Activated naive CD8-positive, alpha-beta T cell treated with anti-CD3 and anti-CD28 coated beads for 36 hours (primary cell): ENCODE measurements at regions not wholly inside any gene's neighbourhood (a gene's known extent, or its start where the extent isn't known, plus 50 kb on each side); places are given as distances from the start of the nearest gene placed in this dataset.

Experiments used
- DNase-seq: peaks from one replicate; pipeline ENCODE4 v3.0.0; 2021
- H3K27ac Mint-ChIP-seq: one replicate; pipeline ENCODE4 v1.8.0; 2022; ENCODE audit warnings: mild to moderate bottlenecking, moderate library complexity, mixed read lengths
- H3K27me3 Mint-ChIP-seq: one replicate; pipeline ENCODE4 v1.8.0; 2022; ENCODE audit warnings: mild to moderate bottlenecking, mixed read lengths
- H3K36me3 Mint-ChIP-seq: one replicate; pipeline ENCODE4 v1.8.0; 2021; ENCODE audit warnings: mild to moderate bottlenecking, mixed read lengths
- H3K4me1 Mint-ChIP-seq: one replicate; pipeline ENCODE4 v1.8.0; 2021; ENCODE audit warnings: mixed read lengths
- H3K4me3 Mint-ChIP-seq: one replicate; pipeline ENCODE4 v1.8.0; 2022; ENCODE audit warnings: mild to moderate bottlenecking, moderate library complexity, mixed read lengths
- H3K9me3 Mint-ChIP-seq: one replicate; pipeline ENCODE4 v1.8.0; 2022; ENCODE audit warnings: mixed read lengths

- Mint-ChIP-seq H3K9me3 (no peaks in the 10 kb centered on the region), H3K4me1 (no peaks in the 10 kb centered on the region), H3K36me3 (no peaks in the 10 kb centered on the region), H3K27me3 (no peaks in the 10 kb centered on the region), H3K4me3 (no peak overlapping the region), H3K27ac (no peak overlapping the region)
- DNase-seq: no peak
Observed at GRCh38 chr9:89878003-89878411, 273.2 kb downstream of the GADD45G start.

- DNase-seq: no peak
- Mint-ChIP-seq H3K36me3 (no peaks in the 10 kb centered on the region), H3K4me1 (no peaks in the 10 kb centered on the region), H3K4me3 (no peak overlapping the region), H3K27me3 (no peaks in the 10 kb centered on the region), H3K27ac (no peak overlapping the region), H3K9me3 (no peaks in the 10 kb centered on the region)
Observed at GRCh38 chr9:89878687-89879086, 273.9 kb downstream of the GADD45G start.

GRCh38 chr9:89879276-89879675, 274.5 kb downstream of the GADD45G start:
- Mint-ChIP-seq H3K9me3 (no peaks in the 10 kb centered on the region), H3K4me3 (no peak overlapping the region), H3K4me1 (no peaks in the 10 kb centered on the region), H3K27me3 (no peaks in the 10 kb centered on the region), H3K27ac (no peak overlapping the region), H3K36me3 (no peaks in the 10 kb centered on the region)
- no peak for DNase-seq

- no peaks in the 10 kb centered on the region for H3K36me3 Mint-ChIP-seq
- no peaks in the 10 kb centered on the region for H3K27me3 Mint-ChIP-seq
- no peak overlapping the region for H3K4me3 Mint-ChIP-seq
- no peak overlapping the region for H3K27ac Mint-ChIP-seq
- no peak for DNase-seq
- H3K4me1 Mint-ChIP-seq: no peaks in the 10 kb centered on the region
- H3K9me3 Mint-ChIP-seq: no peaks in the 10 kb centered on the region
Observed at GRCh38 chr9:89879701-89880100, 274.9 kb downstream of the GADD45G start.

GRCh38 chr9:89880161-89880560, 275.3 kb downstream of the GADD45G start:
- Mint-ChIP-seq H3K4me1 (no peaks in the 10 kb centered on the region), H3K27me3 (no peaks in the 10 kb centered on the region), H3K4me3 (no peak overlapping the region), H3K9me3 (no peaks in the 10 kb centered on the region), H3K36me3 (no peaks in the 10 kb centered on the region), H3K27ac (no peak overlapping the region)
- no peak for DNase-seq

GRCh38 chr9:89880721-89881120, 275.9 kb downstream of the GADD45G start:
- Mint-ChIP-seq H3K4me3 (no peak overlapping the region), H3K9me3 (no peaks in the 10 kb centered on the region), H3K36me3 (no peaks in the 10 kb centered on the region), H3K4me1 (no peaks in the 10 kb centered on the region), H3K27ac (no peak overlapping the region), H3K27me3 (no peaks in the 10 kb centered on the region)
- DNase-seq: no peak

GRCh38 chr9:89881431-89881830, 276.6 kb downstream of the GADD45G start:
- H3K4me1 Mint-ChIP-seq: no peaks in the 10 kb centered on the region
- no peaks in the 10 kb centered on the region for H3K9me3 Mint-ChIP-seq
- H3K4me3 Mint-ChIP-seq: no peak overlapping the region
- no peak for DNase-seq
- H3K27me3 Mint-ChIP-seq: no peaks in the 10 kb centered on the region
- no peak overlapping the region for H3K27ac Mint-ChIP-seq
- no peaks in the 10 kb centered on the region for H3K36me3 Mint-ChIP-seq

- H3K9me3 Mint-ChIP-seq: no peaks in the 10 kb centered on the region
- H3K4me3 Mint-ChIP-seq: no peak overlapping the region
- DNase-seq: no peak
- H3K27ac Mint-ChIP-seq: no peak overlapping the region
- H3K36me3 Mint-ChIP-seq: no peaks in the 10 kb centered on the region
- H3K27me3 Mint-ChIP-seq: no peaks in the 10 kb centered on the region
- H3K4me1 Mint-ChIP-seq: no peaks in the 10 kb centered on the region
Observed at GRCh38 chr9:89882930-89883361, 278.1 kb downstream of the GADD45G start.

GRCh38 chr9:89883401-89884341, 278.9 kb downstream of the GADD45G start:
- Mint-ChIP-seq H3K27me3 (no peaks in the 10 kb centered on the region), H3K36me3 (no peaks in the 10 kb centered on the region), H3K27ac (no peak overlapping the region), H3K9me3 (no peaks in the 10 kb centered on the region), H3K4me1 (no peaks in the 10 kb centered on the region), H3K4me3 (no peak overlapping the region)
- no peak for DNase-seq

- Mint-ChIP-seq H3K9me3 (no peaks in the 10 kb centered on the region), H3K4me3 (no peak overlapping the region), H3K27me3 (no peaks in the 10 kb centered on the region), H3K36me3 (no peaks in the 10 kb centered on the region), H3K4me1 (no peaks in the 10 kb centered on the region), H3K27ac (no peak overlapping the region)
- DNase-seq: no peak
Observed at GRCh38 chr9:89884356-89885083, 279.7 kb downstream of the GADD45G start.

GRCh38 chr9:89885156-89885555, 280.3 kb downstream of the GADD45G start:
- DNase-seq: no peak
- Mint-ChIP-seq H3K9me3 (no peaks in the 10 kb centered on the region), H3K27me3 (no peaks in the 10 kb centered on the region), H3K36me3 (no peaks in the 10 kb centered on the region), H3K4me3 (no peak overlapping the region), H3K27ac (no peak overlapping the region), H3K4me1 (no peaks in the 10 kb centered on the region)

GRCh38 chr9:89886281-89886700, 281.5 kb downstream of the GADD45G start:
- Mint-ChIP-seq H3K27ac (no peak overlapping the region), H3K27me3 (no peaks in the 10 kb centered on the region), H3K4me3 (no peak overlapping the region), H3K9me3 (no peaks in the 10 kb centered on the region), H3K36me3 (no peaks in the 10 kb centered on the region), H3K4me1 (no peaks in the 10 kb centered on the region)
- DNase-seq: no peak

GRCh38 chr9:89887286-89887685, 282.5 kb downstream of the GADD45G start:
- no peaks in the 10 kb centered on the region for H3K27me3 Mint-ChIP-seq
- no peaks in the 10 kb centered on the region for H3K36me3 Mint-ChIP-seq
- H3K4me3 Mint-ChIP-seq: no peak overlapping the region
- no peak overlapping the region for H3K27ac Mint-ChIP-seq
- DNase-seq: no peak
- no peaks in the 10 kb centered on the region for H3K9me3 Mint-ChIP-seq
- H3K4me1 Mint-ChIP-seq: no peaks in the 10 kb centered on the region

GRCh38 chr9:89888233-89888632, 283.4 kb downstream of the GADD45G start:
- no peaks in the 10 kb centered on the region for H3K27me3 Mint-ChIP-seq
- no peak overlapping the region for H3K4me3 Mint-ChIP-seq
- no peaks in the 10 kb centered on the region for H3K36me3 Mint-ChIP-seq
- H3K27ac Mint-ChIP-seq: no peak overlapping the region
- DNase-seq: no peak
- no peaks in the 10 kb centered on the region for H3K9me3 Mint-ChIP-seq
- H3K4me1 Mint-ChIP-seq: no peaks in the 10 kb centered on the region

- no peaks in the 10 kb centered on the region for H3K4me1 Mint-ChIP-seq
- H3K27ac Mint-ChIP-seq: no peak overlapping the region
- no peaks in the 10 kb centered on the region for H3K36me3 Mint-ChIP-seq
- H3K27me3 Mint-ChIP-seq: no peaks in the 10 kb centered on the region
- no peak overlapping the region for H3K4me3 Mint-ChIP-seq
- no peaks in the 10 kb centered on the region for H3K9me3 Mint-ChIP-seq
- DNase-seq: no peak
Observed at GRCh38 chr9:89888677-89889076, 283.9 kb downstream of the GADD45G start.
